ENCODE measurements at regions not wholly inside any gene's neighbourhood (a gene's known extent, or its start where the extent isn't known, plus 50 kb on each side); places are given as distances from the start of the nearest gene placed in this dataset.

DNA sequence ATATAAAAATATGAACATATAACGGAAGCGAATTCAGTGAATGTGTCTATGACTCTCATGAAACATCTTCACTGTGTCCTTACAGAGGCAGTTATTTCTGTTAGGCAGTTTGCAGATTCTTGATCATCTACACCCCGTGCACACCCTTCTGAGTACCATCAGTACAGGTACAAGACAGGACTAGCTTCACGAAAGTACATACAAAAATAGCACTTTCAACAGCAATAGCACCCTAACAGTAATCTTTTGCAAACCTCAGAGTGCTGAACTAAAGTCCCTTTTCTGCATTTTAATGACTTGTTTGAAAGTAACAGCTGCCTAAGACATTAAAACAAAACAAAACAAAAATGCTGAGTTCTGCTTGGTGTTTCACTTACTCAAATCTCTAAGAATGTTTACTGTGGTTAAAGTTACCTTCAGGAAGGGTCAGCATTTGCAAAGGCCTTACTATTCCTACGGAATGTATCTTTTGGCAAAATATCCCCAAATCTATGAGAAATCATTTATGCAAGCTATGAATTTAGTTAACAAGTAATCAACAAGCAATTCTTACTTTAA lies 104.1 kb downstream of the CNTN3 start:
- DNase-seq (ENCODE audit: low read depth, low spot score) = no peak

DNA sequence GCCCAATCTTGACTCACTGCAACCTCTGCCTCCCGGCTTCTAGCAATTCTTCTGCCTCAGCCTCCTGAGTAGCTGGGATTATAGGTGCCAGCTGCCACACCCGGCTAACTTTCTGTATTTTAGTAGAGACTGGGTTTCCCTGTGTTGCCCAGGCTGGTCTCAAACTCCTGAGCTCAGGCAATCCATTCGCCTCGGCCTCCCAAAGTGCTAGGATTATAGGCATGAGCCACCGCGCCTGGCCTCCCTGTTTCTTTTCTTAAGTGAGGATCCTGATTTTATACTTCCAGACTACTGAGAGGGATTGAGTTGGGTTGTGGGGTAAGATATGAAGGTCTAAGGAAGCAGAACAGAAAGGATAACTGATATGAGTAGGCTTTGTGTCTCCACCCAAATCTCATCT lies 106.8 kb downstream of the CNTN3 start:
- DNase-seq (ENCODE audit: low read depth, low spot score) = no peak

GRCh38 chr3:74506246-74506645 lies 108.2 kb downstream of the CNTN3 start:
- DNase-seq (ENCODE audit: low read depth, low spot score) = no peak

DNA sequence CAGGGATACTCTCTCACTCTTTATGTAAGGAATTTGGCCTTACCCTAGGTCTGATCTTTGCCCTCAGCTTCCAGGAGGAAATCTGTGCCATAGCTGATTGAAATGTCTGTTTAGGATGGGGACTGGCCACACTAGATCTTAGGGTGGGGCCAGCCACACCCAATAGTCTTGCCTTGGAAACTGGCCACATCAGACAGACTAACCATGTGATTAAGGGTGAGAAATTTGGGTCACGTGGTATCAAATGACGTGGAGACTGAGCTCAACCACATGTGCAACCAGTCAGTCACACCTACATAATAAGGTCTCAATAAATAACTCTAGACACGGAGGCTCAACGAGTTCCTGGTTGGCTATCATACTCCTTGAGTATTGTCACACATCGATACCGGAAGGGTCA lies 113.5 kb downstream of the CNTN3 start:
- DNase-seq (ENCODE audit: low read depth, low spot score) = no peak

DNA sequence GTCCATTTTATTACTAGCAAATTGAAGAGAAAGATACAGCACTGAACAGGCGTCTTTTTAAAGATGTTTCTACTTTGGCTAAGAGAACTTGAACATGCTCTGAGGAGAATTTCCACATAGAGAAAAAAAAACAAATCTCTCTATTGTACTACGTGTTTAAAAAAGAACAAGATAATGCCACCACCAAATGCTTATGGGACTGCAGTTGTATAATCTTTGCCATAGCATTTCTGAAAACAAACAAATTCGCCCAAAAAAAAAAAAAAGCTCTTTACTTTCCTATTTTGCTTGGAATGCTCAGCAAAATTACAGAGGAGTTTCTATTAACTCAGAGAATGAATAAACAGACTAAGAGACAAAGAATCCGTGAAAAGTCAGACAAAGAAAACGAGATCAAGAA lies 114.2 kb downstream of the CNTN3 start:
- DNase-seq (ENCODE audit: low read depth, low spot score) = no peak

- no peak for DNase-seq (ENCODE audit: low read depth, low spot score)
These were observed 122.6 kb downstream of the CNTN3 start for GRCh38 chr3:74491874-74492273.

GRCh38 chr3:74489050-74489792 lies 125.2 kb downstream of the CNTN3 start:
- DNase-seq (ENCODE audit: low read depth, low spot score) = no peak

DNA sequence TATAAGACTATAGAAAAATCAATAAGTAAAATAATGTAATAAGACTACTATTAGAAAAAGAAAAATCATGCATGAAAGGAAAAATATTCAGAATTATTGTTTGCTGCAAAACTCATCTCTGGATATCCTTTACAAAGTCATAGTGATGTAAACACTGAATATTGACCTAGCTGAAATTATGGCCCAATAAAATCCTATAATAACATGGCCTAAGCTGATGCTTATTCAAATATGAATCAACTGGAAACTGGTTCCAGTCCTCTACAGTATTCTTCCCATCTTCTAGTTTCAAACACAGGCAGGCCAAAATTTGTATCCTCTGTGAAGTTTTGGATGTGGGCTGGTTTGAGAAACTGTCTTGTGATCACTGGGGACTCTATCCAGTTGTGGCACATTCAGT lies 134.5 kb downstream of the CNTN3 start:
- DNase-seq (ENCODE audit: low read depth, low spot score) = no peak

- DNase-seq (ENCODE audit: low read depth, low spot score) = no peak
These were observed 144.1 kb downstream of the CNTN3 start for GRCh38 chr3:74470313-74470712.

GRCh38 chr3:74469713-74470112 lies 144.7 kb downstream of the CNTN3 start:
- DNase-seq (ENCODE audit: low read depth, low spot score) = no peak

GRCh38 chr3:74469151-74469550 lies 145.3 kb downstream of the CNTN3 start:
- DNase-seq (ENCODE audit: low read depth, low spot score) = no peak

DNA sequence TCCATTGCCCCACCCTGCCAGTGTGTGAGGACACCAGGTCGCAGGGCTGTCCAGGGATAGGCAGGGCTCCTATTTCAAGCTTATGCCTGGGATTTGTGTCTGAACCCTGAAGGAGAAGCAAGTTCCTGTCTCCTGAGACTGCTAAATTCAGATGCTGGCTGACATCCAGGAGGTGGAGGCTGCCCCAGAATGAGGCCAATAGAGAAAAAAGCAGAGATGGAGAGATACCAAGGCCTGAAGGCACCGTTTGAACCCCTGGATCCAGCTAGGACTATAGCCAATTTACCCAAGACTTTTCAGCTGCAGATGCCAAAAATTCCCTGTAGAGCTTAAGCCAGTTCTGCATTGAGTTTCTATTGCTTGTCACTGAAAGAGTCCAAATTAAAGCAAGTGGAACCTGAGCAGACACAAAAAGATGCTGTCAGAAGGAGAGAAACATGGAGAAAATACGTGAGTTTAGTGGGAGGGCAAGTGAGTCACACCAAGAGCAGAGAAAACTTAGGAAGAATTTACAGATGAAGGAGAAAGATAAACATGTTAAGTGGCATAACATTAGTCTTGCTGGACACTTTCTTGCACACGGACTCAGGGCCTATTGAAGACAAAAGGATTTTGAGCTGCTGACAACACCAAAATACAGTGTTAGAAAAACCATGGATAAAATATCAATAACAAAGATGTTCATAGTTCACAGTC lies 148.6 kb downstream of the CNTN3 start:
- no peak for DNase-seq (ENCODE audit: low read depth, low spot score)

GRCh38 chr3:74463515-74463914 lies 150.9 kb downstream of the CNTN3 start:
- no peak for DNase-seq (ENCODE audit: low read depth, low spot score)

GRCh38 chr3:74456166-74456565 lies 158.3 kb downstream of the CNTN3 start:
- DNase-seq (ENCODE audit: low read depth, low spot score) = no peak

DNA sequence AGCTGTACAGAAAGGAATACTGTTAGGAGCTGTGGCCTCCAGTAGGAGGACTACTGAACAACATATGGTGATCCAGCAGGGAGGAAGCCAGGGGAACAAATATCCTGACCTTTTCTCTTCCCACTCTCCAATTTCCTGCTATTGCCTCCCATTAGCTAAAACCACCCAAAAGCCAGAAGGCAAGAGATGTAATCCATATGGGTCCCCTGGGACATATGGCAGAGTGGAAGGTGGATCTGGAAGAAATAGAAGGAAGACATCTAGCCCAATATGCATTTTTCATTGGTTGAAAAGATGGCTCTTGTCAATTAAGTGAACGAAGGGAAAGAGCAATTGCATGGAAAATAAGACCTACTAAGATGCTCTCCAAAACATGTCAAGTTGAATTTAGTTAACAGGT lies 167.2 kb downstream of the CNTN3 start:
- no peak for DNase-seq (ENCODE audit: low read depth, low spot score)

DNA sequence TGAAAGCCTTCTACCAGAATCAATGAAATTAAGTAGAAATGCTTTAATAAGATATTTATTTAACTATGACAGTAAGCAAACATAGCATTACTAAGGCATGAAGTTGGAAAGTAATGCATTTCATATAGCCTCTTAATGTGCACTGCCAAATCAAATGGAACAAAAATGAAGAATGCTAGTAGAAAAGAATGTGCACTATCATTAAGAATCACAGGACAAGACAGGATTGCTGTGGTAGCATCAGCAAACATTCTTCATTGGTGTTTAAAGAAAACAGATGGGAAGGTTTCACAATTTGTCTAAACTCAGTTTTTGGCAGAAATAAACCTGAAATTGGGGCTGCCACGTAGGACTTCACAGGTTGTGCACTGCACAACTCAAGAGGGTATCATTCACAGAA lies 168.9 kb downstream of the CNTN3 start:
- no peak for DNase-seq (ENCODE audit: low read depth, low spot score)

DNA sequence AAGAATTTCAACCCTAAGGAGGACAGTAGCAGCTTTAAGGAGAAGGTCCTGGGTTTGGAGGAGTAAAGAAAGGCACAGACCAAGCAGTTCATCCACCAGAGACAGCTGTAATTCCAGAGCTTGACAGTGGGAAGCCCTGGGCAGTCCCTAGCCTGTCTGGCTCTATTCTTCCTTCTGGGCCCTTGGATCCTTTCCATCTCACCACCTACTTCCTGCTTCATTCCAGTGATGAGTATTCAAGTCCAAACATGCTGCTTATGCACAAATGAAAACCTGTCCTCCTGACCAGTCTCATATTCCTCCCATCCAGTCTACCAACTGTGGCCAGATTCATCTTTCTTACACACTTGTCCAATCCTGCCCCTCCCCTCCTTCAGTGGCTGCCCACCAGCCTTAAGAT lies 171.4 kb downstream of the CNTN3 start:
- no peak for DNase-seq (ENCODE audit: low read depth, low spot score)

GRCh38 chr3:74442683-74443082 lies 171.8 kb downstream of the CNTN3 start:
- no peak for DNase-seq (ENCODE audit: low read depth, low spot score)

DNA sequence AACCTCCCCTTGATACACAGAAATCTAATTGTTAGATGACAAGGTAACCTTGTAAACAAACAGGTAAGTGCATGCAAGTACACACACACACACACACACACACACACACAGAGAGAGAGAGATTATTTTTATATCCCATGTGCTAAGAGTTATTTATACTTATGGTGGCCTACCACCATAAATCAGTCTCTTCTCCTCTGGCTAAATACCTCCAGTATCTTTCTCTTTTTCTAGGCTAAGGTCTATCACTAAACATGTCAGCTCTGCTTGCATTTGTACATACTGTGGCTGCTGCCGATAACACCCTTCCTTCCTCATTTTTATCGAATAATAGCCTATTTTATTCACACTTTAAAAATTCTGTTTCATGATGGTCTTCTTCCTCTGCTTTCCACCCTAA lies 172.4 kb downstream of the CNTN3 start:
- no peak for DNase-seq (ENCODE audit: low read depth, low spot score)

DNA sequence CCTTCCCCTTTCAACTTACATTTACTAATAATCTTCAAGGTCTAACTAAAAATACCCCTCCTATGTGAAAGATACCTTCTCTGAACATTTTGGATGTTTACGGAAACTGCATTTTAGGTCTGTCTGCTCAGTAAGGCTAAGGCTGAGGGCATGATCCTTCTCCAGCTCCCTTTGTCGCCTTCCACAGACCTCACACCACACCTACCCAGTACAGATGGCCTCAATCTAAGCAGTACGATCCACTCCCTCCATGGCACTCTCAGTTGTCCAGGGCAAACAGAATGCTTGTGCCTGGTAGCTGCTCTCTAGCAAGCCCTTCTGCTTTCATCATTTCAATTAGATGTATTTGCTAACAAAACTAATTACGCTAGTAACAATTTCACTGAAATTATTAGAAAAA lies 178.3 kb downstream of the CNTN3 start:
- no peak for DNase-seq (ENCODE audit: low read depth, low spot score)

- DNase-seq (ENCODE audit: low read depth, low spot score) = no peak
These were observed 178.8 kb downstream of the CNTN3 start for GRCh38 chr3:74435631-74436030.

DNA sequence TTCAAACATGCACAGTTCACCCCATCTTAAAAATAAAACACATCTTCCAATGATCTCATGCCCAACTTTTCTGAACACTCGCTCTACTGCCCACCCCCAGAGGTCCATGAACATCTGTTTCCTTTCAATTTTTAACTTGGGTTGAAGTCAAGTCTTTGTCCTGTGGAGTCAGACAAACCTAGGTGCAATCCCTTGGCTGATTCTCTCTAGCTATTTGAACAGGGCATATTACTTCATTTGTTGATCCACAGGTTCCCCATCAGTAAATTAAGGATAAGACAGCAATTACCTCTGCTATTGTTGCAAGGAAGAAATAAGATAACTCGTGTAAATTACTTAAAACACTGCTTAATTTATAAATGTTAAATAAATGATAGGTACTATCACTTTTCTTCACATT lies 180.1 kb downstream of the CNTN3 start:
- DNase-seq (ENCODE audit: low read depth, low spot score) = no peak

DNA sequence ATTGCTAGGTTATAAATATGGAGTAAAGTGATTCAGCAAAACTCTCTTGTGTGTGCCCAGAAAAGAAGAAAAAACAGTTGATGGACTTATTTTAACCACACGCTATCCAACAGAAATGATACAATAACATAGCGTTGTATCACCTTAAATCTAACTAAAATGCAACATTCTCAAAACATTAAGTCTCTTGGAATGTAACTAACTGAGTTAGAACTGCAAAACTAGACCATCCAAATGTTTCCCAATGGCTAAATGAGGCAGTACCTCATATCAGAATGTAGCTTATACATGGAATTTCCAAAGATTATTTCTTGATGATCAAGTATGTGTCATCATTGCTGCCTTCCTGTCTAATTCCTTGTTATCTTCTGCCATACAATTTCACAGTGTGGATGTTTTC lies 187.9 kb downstream of the CNTN3 start:
- no peak for DNase-seq (ENCODE audit: low read depth, low spot score)

Measured in pulmonary artery endothelial cell (primary cell).